ELF-1 (cell line): ENCODE measurements at regions not wholly inside any gene's neighbourhood (a gene's known extent, or its start where the extent isn't known, plus 50 kb on each side); places are given as distances from the start of the nearest gene placed in this dataset.

ENCODE experiments used
- DNase-seq: peaks from one replicate; pipeline ENCODE4 v3.0.0-alpha.2; 2016; ENCODE audit warnings: low read depth, low spot score

DNA sequence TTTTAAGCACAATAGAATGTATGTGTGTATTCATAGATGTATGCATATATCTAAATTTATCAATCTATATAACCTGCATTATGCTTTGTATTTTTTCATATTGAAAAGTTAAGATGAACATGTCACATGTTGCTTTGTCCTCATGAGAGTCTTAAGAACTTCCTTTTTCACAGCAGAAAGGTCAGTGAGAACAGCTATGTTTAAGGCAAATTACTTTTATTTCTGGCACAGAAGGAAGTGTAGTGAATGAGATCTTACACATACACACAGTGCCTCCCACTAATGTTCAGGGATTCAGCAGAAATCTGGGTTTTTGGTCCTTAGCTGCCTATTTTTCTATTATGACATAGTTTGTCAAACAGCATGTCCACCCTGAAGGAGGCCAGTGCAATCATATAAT lies 134.8 kb downstream of the TMEM26 start:
- no peak for DNase-seq

DNA sequence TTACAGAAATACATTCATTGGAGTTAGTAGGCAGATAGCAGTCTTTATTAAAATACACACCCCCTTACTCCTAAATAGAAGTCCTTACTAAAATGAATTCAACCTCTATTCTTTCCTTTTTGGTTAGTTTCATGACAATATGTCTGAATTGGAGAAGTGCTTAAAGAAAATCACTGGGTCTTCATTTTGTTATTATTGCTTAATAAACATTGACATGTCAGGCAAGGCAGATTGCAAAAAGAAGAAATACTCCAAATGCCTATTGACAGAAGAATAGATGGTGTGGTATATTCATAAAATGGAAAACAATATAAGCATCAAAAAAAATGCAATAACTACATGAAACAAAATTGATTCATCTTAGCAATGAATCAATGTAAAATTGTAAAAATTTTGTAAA lies 135.5 kb downstream of the TMEM26 start:
- no peak for DNase-seq

DNA sequence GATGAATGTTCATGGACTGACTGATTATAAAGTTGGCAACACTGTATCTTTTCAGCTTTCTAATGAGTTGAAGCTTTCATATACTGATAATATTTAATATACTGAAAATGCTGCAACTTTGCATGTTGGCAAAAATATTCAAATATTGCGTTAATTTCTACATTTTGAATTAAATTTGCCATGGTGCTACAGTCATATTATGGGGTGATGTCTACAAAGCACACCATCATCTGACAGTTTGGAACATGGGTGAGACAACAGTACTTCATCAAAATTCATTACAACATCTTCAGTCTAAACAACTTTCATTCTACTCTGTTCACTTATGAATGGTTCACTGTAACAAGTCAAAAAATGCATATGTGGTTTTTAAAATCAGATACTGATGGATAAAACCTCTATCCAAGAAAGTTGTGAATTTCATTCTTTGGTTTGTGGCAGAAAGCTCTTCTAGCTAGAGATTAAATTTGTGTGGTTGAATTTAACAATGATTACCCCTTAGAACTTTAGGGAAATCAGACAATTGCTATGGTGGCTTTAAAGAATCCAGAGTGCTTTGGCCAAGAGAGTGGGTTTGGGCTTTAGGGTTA lies 136.4 kb downstream of the TMEM26 start:
- no peak for DNase-seq

DNA sequence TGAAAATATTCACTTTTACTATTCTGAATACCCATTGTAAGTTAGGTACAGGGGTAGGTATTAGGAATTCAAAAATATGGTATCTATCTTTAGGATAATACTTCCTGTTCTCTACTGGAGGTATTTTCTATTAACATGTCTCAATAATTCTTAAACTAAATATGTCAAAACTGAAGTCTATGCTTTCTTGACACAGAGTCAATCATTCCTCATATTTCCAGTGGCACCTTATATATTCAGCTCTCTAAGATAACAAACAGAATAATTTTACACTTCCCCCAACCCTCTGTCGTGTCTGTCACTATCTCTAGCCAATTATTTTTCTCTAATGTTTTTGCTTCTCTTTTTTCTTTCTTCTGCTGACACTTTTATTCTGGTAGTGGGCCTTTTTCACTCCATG lies 138.9 kb downstream of the TMEM26 start:
- DNase-seq = no peak

DNA sequence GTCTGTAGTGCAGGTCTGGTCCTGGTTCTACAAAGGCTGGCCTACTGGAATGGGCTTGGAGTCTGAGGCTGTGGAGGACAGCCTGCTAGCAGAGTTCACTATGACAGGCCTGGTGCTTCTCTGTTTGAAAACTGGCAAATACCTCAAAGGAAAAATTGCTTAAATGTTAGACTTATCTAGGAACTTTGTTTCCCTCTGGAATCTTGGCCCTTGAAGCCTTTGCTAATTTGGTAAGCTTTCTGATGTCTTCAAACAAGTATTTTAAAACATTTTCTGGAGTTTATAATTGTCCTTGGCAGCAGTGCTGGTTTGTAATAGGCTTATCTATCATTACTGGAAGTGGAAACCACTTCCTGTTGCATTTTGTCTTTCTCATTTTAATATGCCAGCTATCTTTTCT lies 139.7 kb downstream of the TMEM26 start:
- no peak for DNase-seq

DNA sequence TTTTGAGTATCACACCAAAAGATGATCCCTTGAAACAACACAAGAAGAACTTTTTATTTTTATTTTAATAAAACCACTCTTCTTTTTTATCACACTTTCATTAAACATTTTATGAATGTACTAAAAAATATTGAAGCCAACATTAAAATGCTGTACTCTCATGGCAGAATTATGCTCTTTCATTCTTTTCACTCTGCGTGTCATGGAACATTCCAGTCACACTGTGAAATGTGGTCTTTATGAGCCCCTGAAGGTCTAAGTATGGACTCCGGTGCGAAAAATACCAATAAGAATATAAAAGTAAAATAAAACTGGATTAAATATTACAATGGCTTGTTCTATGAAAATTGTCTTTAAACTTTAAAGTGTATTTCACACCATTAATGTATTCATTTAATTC lies 148.4 kb downstream of the TMEM26 start:
- DNase-seq = no peak

DNA sequence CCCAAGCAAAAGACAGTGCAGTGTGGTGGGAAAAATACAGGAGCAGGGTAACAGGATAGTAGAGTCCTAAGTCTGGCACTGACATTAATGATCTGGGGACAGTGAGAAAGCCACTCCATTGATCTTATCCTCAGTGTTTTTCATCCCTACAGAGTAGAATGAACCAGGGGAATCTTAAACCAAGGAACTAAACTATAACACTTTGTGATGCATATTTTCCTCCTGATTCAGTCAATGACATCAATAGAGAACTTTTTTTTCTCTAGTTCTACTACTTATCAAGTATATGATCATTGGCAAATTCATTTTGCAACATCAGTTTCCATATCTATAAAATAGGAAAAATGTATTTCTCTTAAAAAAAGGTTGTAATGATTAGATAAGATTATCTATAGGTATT lies 151.1 kb downstream of the TMEM26 start:
- no peak for DNase-seq

DNA sequence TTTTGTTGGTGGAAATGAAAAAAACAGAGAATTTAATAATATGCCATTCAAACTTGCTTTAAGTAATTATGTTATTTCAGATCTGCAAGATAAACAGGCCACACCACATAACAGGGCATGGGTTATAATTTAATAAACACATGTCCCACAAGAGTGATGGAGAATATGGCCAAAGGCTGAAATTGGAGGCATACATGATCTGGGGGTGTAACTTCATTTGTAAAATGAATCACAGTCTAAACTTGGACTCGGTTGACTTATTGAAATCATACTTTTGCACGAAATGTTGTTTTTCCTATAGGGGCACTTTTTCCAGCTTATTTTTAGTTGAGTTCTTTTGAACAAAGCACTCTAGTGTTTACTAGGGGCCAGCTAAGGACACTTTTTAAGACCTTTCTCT lies 151.6 kb downstream of the TMEM26 start:
- DNase-seq = no peak

DNA sequence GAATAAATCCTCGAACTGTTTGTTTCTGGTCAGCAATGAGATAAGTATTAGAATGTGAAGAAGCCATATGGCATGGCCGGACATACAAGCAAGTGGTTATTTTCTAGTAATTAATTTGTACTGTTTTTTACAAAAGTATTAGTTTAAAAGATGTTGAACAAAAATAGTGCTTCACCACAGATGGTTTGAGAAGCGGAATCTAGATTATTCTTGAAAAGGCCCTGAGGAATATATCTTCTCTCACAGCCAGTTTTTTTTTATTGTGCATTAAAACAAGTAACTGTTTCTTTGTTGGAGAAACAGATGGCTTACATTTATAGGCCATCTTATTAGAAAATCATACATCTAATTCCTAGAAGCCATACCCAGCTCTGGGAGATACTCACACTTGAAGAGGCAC lies 153.3 kb downstream of the TMEM26 start:
- DNase-seq = no peak

DNA sequence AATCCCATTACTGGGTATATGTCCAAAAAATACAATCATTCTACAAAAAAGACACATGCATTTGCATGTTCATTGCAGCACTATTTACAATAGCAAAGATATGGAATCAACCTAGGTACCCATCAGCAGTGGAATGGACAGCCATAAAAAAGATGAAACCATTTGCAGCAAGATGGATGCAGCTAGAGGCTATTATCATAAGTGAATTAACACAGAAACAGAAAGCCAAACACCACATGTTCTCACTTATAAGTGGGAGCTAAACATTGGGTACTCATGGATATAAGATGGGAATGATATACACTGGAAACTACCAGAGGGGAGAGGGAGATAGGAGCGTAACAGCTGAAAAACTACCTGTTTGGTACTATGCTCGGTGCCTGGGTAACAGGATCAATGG lies 154.0 kb downstream of the TMEM26 start:
- no peak for DNase-seq

DNA sequence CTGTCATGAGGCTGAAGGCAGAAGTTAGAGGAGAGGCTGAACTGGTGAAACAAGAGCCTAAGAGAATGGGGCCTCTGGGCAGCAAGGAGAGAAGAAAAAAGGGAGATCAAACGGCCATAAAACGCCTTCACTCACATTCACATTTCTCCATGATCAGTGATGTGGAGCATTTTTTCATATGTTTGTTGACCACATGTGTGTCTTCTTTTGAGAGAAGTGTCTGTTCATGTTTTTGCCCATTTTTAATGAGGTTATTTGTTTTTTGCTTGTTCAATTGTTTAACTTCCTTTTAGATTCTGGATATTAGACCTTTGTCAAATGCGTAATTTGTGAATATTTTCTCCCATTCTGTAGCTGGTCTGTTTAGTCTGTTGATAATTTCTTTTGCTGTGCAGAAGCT lies 155.0 kb downstream of the TMEM26 start:
- DNase-seq = no peak

DNA sequence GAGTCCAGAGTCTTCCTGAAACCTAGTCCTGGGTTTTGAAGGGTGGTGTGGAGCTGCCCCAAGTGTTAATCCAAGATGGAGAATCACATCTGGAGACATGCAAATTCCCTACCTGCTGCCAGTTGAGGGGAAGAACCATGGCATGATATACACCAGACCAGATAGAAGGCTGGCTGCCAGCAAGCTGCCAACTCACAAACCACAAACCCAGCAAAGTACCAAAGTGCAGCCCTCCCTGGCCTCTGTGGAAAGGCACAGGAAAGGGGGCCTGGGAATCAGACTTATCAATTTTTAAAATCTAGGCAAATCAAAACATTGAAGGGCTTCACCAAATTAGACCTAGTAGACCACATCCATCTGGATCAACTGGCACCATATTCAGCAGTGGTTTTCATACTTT lies 157.0 kb downstream of the TMEM26 start:
- no peak for DNase-seq

DNA sequence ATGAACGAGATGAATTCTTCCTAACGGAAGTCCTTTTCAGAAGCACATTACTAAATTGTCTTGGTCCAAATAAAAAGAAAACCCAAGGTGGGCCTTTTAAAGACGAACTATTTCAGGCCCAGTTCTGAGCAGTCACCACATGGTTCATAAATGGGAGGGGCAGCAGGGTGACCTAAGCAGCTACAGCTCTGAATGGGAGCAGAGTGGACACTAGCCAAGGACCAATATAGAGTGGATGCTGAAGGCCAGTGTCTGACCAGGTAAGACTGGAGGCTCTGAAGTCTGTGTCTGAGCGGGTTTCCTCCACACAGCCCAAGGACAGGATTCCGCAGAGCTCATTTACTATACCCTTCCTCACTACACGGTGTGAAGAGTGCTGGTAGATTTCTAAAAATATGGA lies 159.1 kb downstream of the TMEM26 start:
- DNase-seq = no peak

DNA sequence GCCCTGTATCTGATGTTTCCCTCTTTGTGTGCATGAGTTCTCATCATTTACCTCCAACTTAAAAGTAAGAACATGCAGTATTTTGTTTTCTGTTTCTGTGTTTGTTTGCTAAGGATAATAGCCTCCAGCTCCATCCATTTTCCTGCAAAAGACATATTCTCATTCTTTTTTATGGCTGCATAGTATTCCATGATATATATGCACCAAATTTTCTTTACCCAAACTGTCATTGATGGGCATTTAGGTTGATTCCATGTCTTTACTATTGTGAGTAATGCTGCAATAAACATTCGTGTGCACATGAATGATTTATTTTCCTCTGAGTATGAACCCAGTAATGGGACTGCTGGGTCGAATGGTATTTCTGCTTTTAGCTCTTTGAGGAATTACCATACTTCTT lies 163.4 kb downstream of the TMEM26 start:
- no peak for DNase-seq

DNA sequence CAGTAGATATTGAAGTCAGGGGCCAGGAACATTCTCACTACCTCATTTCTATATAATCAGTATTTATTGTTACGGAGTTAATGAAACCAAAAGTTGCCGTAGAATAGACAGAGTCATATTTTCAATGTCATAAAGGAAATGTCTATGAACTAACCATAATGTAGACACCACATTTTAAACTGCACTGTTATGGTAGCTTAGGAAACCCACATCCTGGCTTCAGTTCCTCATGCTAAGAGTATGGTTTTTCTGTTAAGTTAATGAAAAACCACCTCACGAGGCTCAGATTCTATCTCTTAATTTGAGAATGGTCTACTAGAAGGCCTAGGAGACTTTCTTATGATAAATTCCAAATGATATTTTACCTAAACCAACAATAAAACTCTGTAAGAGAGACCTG lies 166.5 kb downstream of the TMEM26 start:
- no peak for DNase-seq

DNA sequence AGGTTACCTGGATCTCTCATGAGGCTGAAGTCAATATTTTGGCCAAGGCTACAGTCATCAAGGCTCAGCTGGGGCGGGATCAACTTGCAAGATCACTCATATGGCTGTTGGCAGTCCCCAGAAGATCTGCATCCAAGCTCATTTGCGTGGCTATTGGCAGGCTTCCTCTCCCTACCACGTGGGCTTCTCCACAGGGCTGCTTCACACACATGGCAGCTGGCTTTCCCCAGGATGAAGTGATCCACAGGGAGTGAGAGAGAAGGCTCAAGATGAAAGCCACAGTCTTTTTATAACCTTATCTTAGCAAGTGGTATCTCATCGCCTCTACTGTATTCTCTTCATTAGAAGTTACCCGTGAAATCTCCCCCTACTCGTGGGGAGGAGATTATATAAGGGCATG lies 167.4 kb downstream of the TMEM26 start:
- DNase-seq = no peak

DNA sequence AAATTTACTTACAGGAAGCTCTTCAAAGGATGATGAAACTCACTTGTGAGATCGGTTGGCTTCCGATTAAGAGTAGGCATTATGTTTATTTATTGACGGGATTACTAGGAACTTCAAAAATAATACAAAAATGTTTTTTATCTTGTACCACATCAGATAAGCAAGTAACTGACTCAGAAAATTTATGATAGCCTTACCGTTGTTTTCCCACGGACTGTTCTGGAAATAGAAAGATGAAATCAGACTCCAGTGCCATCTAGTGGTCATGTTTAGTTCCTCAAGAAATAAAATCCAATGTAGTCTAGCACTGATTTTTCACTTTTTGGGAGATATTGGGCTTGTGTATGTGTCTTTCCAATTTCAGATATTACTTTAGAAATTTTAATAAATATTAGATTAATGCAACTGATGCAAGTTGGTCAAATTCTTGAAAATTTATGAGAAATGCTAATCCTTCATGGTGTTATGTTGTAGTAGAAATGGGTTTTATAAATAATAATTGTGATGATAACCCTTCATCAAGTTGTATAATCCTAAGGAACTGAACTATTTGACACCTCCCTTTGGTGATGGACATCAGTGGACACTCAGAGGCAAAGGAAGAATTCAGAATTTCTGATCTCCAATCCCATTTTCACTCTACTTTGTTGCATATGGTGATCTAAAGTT lies 168.8 kb downstream of the TMEM26 start:
- DNase-seq = no peak

DNA sequence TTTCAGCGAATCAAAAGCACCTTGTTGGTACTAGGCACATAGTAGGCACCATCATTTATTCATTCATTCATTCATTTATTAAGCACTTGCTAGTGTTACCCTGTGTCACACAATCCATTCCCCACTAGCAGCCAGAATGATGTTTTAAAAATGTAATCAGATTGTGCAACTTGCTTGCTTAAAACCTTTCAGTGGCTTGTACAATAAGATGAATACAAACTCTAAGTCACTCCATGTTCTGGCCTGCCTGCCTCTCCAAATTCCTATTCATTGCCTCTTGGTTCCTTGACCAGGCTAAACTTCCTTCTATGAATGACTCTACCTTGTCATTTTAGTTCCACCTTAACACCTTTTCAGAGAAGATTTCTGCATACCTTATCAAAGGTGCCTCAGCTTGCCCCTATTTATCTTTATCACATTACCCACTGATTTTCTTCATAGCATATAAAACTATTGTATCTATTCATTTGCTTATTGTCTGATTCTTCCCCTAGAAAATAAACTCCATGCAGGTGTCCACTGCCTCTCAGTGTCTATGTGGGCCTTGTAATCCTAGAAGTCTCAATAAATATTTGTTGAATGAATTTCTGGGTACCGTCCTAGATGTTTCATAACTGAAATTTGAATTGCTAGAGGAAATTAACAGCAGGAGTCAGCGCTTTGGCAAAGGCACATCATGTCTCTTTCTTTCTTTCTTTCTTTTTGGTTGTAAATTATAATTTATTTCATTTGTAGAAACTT lies 169.5 kb downstream of the TMEM26 start:
- no peak for DNase-seq

DNA sequence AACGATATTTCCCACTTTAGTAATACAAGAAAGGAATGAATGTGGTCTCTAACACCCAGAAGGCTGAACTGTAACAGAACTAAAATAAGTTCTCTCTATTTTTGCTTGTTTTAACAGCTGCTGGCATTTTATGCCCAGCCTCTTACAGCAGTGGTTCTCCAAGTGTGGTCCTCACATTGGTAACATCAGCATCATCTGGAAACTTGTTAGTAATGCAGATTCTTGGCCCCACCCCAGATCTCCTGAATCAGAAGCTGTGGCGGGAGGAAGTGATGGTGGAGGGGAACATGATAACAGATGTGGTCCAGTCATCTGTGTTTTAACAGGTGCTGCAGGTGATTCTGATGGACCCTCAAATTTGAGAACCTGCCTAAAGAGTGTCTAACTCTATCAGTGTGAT lies 170.1 kb downstream of the TMEM26 start:
- DNase-seq = no peak

DNA sequence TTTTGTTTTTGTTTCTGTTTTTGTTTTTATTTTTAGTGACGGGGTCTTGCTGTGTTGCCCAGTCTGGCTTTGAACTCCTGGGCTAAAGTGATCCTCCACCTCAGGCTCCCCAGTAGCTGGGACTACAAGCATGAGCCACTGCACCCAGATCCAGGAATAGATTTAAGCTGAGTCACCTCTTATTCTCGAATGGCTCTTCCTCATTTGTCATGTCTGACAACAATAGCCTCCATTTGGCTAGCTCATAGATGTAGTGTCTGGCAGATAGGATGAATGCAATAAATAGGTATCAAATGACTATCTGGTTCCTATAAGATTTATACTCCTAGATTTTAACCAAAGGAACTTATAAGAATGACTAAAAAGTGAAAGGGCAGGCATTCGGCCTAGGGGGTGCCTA lies 172.9 kb downstream of the TMEM26 start:
- no peak for DNase-seq

DNA sequence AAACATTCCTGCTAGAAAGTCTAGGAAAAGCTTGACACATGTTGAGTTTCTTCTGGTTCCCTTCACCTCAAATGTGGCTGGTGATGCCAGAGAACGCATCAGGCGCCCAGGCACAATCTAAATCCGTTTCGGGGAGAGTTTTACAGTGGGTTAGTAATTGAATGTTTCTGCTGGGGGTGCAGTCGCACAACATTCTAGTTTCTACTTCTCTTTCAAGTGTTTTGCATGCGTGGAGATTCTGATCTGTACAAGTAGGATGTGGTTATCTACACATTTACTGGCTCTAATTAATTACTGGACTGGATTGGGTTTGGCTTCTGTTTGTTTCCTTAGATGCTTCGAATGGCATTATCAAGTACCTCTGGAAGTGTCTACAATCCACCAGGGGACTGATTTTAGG lies 173.8 kb downstream of the TMEM26 start:
- DNase-seq = no peak

DNA sequence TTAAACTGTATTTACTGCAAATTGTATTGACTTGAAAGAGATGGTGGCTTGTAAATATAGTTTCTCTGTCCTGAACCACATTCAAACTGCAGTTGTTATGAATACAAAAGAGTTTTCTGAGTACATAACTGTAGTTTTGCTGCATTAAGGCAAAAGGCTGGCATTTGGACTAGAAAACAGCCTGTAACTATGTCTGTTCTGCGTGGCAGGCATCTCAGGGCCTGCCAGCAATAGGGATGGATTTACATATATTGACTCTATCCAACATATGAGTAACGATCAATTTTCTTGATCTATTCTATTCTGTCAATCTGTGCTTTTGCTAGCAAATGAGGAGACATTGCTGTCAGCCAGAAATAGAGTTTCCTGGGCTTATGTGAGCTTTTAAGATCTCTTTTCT lies 174.6 kb downstream of the TMEM26 start:
- no peak for DNase-seq

DNA sequence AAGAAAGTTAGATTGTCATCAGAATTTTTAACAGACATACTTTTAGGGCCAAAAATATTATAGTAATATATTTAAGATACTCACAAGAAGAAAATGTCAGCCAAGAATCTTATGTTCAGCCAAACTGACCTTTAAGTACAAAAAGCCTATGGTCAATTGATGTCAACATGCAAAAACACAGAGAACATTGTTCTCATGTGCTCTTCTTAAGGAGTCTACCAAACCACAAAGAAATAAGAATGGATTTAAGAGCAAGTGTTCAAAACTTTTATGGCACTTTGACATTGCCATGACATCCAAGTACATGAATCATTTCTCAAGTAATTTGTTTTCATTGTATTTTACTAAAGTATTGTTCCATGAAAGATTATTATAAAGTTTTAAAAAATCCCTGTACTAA lies 180.4 kb downstream of the TMEM26 start:
- no peak for DNase-seq
